KG1 (cell line): ENCODE measurements at regions not wholly inside any gene's neighbourhood (a gene's known extent, or its start where the extent isn't known, plus 50 kb on each side); places are given as distances from the start of the nearest gene placed in this dataset.
"Not testable (repeated sequence)": the region's sequence is repeated elsewhere in the genome, so short reads cannot be mapped to it uniquely, and the experiment has no call there.

Source experiments
- DNase-seq: peaks from one replicate; lab custom pipeline; 2025; lab: John Stamatoyannopoulos, UW

GRCh38 chr13:54004026-54004699 is 975.5 kb downstream of the OLFM4 start:
- DNase-seq, result no peak

GRCh38 chr13:54016542-54016941 is 987.9 kb downstream of the OLFM4 start:
- no peak for DNase-seq

GRCh38 chr13:54018485-54018884 is 989.9 kb downstream of the OLFM4 start:
- DNase-seq, result no peak

GRCh38 chr13:54029226-54029625 is 1000.6 kb downstream of the OLFM4 start:
- DNase-seq, result peak; percentile 32

- no peak for DNase-seq
Observed at GRCh38 chr13:54029720-54030119, 1001.1 kb downstream of the OLFM4 start.

- no peak for DNase-seq
Observed at GRCh38 chr13:54033323-54033861, 1004.8 kb downstream of the OLFM4 start.

GRCh38 chr13:54034047-54034446 is 1005.4 kb downstream of the OLFM4 start:
- no peak for DNase-seq

- not testable (repeated sequence) for DNase-seq
Observed at GRCh38 chr13:54057416-54057815, 1028.8 kb downstream of the OLFM4 start.

GRCh38 chr13:54069958-54070357 is 1041.3 kb downstream of the OLFM4 start:
- DNase-seq, result not testable (repeated sequence)

GRCh38 chr13:54077569-54077968 is 1049.0 kb downstream of the OLFM4 start:
- DNase-seq, result no peak

- DNase-seq, result no peak
Observed at GRCh38 chr13:54078271-54078870, 1049.8 kb downstream of the OLFM4 start.

GRCh38 chr13:54082309-54082708 is 1053.7 kb downstream of the OLFM4 start:
- not testable (repeated sequence) for DNase-seq

- DNase-seq, result no peak
Observed at GRCh38 chr13:54091884-54092283, 1063.3 kb downstream of the OLFM4 start.

- no peak for DNase-seq
Observed at GRCh38 chr13:54092686-54093085, 1064.1 kb downstream of the OLFM4 start.

GRCh38 chr13:54110597-54110996 is 1082.0 kb downstream of the OLFM4 start:
- DNase-seq, result no peak

- DNase-seq, result no peak
Observed at GRCh38 chr13:54124700-54125099, 1096.1 kb downstream of the OLFM4 start.

- DNase-seq, result not testable (repeated sequence)
Observed at GRCh38 chr13:54130931-54131330, 1102.3 kb downstream of the OLFM4 start.

- DNase-seq, result not testable (repeated sequence)
Observed at GRCh38 chr13:54131433-54131832, 1102.8 kb downstream of the OLFM4 start.

- not testable (repeated sequence) for DNase-seq
Observed at GRCh38 chr13:54132127-54132526, 1103.5 kb downstream of the OLFM4 start.

- not testable (repeated sequence) for DNase-seq
Observed at GRCh38 chr13:54132720-54133119, 1104.1 kb downstream of the OLFM4 start.

- no peak for DNase-seq
Observed at GRCh38 chr13:54133746-54134145, 1105.1 kb downstream of the OLFM4 start.

- DNase-seq, result no peak
Observed at GRCh38 chr13:54144828-54145227, 1116.2 kb downstream of the OLFM4 start.

GRCh38 chr13:54150851-54151250 is 1122.2 kb downstream of the OLFM4 start:
- DNase-seq, result no peak

GRCh38 chr13:54162069-54162468 is 1133.5 kb downstream of the OLFM4 start:
- no peak for DNase-seq
